Hepatocyte (in vitro differentiated cells): ENCODE measurements at regions not wholly inside any gene's neighbourhood (a gene's known extent, or its start where the extent isn't known, plus 50 kb on each side); places are given as distances from the start of the nearest gene placed in this dataset.

Experiments
- CTCF ChIP-seq: fragments of 200-600 bp; sonication (generic); IDR thresholded peaks from 2 replicates; pipeline ENCODE4 v1.5.1; 2016; ENCODE audit warnings: antibody characterized with exemption, mild to moderate bottlenecking; ENCODE audit not compliant: poor library complexity
- EZH2 ChIP-seq: fragments of 200-600 bp; sonication (generic); IDR thresholded peaks from 2 replicates; pipeline ENCODE4 v1.6.1; 2016; ENCODE audit warnings: antibody characterized with exemption, mild to moderate bottlenecking, borderline replicate concordance
- EZH2phosphoT487 ChIP-seq: fragments of 200-600 bp; sonication (generic); IDR thresholded peaks from one replicate; pipeline ENCODE4 v1.6.1; 2018; ENCODE audit warnings: antibody characterized with exemption, mild to moderate bottlenecking, low read depth, moderate library complexity; ENCODE audit not compliant: unreplicated experiment, severe bottlenecking

GRCh38 chr10:36942616-36943015, 182.8 kb upstream of the ANKRD30A start:
- TF ChIP-seq CTCF: no peak
- no peak for TF ChIP-seq EZH2
- no peak for TF ChIP-seq EZH2phosphoT487
